GM04504 (cell line): ENCODE measurements at regions not wholly inside any gene's neighbourhood (a gene's known extent, or its start where the extent isn't known, plus 50 kb on each side); places are given as distances from the start of the nearest gene placed in this dataset.
A peak's percentile ranks its signal among the peaks of the same experiment; 100 is the strongest.

Source experiments
- DNase-seq: peaks from one replicate; pipeline ENCODE4 v3.0.0-alpha.2; 2012; ENCODE audit warnings: low read depth

- DNase-seq: no peak
Measured at GRCh38 chr16:13291591-13292333, 390.4 kb downstream of the SHISA9 start.

GRCh38 chr16:13296206-13296605 lies 394.8 kb downstream of the SHISA9 start:
- no peak for DNase-seq

GRCh38 chr16:13298666-13299065 lies 397.3 kb downstream of the SHISA9 start:
- DNase-seq: no peak

- DNase-seq: no peak
Measured at GRCh38 chr16:13300066-13300840, 398.9 kb downstream of the SHISA9 start.

GRCh38 chr16:13305019-13305755 lies 403.8 kb downstream of the SHISA9 start:
- no peak for DNase-seq

DNA sequence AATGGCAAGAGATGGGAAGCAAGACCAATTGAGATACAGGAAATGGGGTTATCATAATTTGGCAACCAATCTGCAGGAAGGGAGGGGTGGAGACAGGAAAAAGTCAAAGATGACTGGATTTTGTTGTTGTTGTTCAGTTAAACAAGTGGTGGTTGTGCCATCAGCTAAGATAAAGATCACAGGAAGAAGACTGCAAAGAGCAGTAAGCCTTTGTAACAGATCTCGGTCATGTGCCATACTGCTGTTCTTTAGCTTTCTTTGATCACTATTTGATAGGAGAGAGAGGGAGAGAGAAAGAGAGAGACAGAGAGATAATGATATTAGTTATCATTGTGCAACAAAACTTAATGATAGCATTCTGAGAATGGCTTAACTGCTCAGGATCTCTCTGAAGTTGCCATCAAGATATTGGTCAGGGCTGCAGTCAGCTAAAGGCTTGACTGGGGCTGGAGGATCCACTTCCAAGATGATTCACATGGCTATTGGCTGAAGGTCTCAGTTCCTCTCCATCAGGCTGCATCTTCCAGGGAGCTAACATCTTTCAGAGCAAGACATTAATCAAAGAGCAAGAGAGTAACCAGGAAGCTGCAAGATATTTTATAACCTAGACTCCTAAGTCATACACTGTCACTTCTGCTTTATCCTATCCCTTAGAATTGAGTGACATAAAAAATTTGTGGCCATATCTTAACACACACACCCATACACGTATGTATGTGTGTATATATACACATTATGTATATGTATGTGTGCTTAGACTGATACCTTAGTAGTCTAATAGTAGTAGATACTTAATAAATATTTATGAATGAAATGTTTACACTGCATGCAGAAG lies 405.0 kb downstream of the SHISA9 start:
- no peak for DNase-seq

DNA sequence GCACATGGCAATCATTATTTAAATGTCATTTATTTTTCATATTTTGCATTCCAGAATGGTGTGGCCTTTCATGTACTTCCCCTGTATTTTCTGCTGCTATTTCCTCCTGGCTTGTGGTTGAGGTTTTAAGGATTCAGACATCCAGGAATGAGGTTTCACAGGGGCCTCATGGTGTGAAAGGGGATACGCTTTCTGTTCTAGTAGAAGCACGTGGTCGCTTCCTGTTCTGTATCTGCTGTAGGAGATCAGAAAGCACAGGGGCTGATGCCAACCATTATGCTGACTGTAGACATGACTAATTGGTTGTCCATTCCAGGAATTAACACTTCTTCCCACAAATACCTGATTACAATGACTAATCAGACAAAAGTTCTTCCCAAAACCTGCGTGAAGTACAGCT lies 405.9 kb downstream of the SHISA9 start:
- DNase-seq: peak; percentile 85

DNA sequence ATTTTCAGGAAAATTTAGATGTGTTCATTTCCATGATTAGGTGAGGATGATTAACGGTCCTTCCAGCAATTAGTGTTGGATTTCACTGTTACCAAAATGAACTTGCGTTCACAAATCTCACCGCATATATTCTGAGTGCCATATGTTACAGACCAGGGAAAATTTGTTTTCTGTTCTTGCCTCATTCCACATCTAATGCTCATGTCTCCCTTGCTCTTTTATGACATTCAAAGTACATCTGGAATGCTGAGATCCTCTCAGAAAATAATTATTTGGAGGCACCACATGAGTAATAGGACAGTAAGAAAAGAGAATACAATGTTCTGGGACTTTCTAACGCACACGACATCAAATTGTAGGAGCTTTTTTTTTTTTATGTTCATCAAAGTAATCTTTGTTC lies 406.5 kb downstream of the SHISA9 start:
- DNase-seq: peak; percentile 54

DNA sequence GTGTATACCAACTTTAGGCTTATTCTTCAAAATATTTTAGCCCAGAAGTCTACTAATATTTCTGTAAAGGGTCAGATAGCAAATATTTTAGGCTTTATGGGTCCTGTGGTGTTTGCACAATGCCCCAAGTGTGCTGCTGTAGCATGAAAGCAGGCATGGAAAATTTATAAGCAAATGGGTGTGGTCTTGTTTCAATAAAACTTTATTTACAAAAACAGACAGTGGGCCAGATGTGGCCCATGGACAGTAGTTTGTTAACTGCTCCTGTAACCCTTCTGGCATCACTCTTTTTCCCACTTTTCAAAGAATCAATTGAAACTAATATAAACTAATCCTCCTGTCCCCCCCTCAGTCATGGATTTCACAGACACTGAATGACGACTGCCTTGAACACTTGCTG lies 410.7 kb downstream of the SHISA9 start:
- DNase-seq: no peak

DNA sequence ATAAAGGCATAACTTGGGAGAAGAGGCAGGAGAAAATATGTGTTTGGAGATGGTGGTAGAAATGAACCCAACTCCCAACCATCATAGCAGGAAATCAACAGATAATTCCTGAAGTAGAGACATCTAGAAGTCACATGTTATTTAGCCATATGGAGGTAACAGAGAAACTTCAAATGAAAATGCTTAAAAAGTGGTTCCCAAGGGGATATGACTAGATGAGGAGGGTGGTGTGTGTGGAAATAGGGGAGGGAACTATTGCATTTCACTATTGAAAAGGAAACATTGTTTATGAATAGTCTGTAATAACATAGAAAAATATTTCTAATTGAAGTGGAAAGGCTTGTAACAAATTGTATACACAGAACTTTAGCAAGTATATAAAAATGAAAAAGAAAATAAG lies 412.0 kb downstream of the SHISA9 start:
- no peak for DNase-seq

- no peak for DNase-seq
Measured at GRCh38 chr16:13314633-13315032, 413.2 kb downstream of the SHISA9 start.

DNA sequence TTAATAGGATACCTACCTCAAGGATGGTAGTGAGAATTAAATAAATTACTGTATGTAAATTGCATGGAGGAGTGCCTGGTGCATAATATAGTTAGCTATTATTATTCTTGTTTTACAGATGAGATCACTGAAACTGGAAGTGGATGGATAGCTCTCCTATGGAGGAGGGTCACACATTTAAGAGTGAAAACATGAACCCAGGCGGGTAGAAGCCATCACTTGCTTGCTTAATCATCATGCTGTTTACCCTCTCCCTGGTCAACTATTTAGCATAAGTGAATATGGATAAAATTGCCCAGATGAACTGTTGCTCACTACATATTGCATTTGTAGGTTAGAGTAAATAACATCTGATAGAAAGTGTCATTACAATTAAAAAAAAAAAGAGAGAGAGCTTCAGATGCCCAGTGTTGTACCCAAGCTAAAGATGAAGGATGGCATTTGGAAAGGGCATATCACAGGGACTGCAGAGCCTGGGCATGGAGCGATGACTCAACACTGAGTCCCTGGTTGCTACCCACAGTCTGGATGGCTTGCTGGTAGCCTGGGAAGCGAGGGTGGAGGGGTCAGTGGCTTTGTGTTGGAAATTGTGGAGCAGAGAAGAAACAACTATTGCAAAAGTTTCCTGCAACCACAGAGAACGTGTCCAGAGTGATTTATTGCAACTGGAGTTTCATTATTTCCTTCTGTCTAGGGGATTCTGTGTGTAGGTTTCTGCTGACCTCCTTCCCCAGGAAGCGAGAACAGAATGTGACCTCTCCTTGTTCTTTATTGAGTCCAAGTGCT lies 414.4 kb downstream of the SHISA9 start:
- peak; percentile 67 for DNase-seq

DNA sequence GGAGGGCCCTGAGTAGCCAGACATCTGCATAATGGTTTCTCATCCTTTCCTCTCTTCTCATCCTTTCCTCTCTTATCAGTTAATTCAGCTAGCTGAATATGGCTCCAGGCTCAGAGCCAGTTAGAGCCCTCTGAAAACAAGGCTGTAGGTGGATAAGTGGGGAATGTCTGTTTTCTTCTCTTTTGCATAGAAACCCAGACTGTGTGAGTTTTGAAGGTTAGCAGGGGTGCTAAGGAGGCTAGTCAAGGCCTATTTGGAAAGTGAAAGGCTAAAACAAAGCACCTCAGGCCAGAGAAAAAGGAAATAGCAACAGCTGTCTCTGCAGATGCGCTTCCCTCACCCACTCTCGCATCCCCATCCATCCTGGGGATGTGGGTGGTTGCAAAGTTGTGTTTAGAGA lies 420.9 kb downstream of the SHISA9 start:
- no peak for DNase-seq

DNA sequence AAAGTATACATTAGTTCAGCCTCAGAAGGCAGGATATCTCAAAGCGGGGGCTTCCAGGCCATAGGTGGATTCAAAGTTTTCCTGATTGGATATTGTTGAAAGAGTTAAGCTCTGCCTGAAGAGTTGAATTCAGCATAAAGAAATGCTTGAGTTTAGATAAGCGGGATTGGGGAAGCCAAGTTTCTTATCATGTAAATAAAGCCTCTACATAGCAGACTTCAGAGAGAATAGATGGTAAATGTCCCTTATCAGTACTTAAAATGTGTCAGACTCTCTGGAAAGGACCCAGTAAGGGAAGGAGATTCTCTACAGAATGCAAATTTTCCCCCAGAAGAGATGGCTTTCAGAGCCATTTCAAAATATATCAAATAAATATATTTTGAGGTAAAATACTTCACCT lies 423.5 kb downstream of the SHISA9 start:
- DNase-seq: no peak

- no peak for DNase-seq
Measured at GRCh38 chr16:13325396-13325795, 424.0 kb downstream of the SHISA9 start.

- DNase-seq: no peak
Measured at GRCh38 chr16:13331918-13332317, 430.5 kb downstream of the SHISA9 start.

DNA sequence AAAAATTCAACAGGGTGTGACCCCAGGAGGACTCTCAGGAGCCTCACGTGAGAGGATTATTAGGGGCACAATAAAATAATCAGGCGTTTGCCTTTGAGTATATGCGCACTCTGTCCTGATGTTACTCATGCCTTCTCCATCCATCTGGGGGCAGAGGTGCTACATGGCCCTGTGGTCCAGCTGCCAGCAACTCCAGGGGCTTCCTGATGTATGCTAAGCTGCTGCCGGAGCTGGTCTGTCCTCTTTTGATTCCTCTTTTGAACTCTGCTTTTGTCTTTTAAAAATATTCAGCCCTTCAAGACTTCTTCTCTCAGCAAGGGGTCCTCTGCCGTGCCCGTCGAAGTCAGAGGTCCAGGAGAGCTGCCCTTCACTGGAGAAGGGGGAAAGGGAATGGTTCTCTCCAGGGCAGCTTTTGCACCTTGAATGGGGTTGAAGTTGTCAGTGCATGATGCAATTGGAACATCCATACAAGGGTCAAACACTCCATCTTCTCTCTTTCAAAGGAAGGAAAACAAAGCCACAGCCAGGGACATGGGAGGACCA lies 431.4 kb downstream of the SHISA9 start:
- DNase-seq: no peak

DNA sequence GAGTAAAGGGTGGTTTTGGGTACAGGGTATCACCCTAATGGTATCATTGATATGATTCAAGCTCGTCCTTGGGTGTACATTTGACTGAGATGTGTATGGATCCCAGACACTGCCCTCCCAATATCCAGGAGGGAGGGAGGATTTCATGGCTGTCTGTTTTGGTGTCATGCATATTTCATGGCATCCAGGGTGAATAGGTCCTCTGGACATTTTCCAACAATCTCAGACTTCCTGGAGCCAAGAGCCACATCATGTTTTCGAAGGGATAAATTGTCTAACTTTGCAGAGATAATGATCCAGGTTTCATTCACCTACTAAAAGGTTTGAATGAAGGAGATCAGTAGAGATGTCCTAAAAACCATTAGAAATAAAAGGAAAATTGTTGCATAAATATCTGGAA lies 431.9 kb downstream of the SHISA9 start:
- no peak for DNase-seq

GRCh38 chr16:13335879-13336278 lies 434.5 kb downstream of the SHISA9 start:
- DNase-seq: no peak

DNA sequence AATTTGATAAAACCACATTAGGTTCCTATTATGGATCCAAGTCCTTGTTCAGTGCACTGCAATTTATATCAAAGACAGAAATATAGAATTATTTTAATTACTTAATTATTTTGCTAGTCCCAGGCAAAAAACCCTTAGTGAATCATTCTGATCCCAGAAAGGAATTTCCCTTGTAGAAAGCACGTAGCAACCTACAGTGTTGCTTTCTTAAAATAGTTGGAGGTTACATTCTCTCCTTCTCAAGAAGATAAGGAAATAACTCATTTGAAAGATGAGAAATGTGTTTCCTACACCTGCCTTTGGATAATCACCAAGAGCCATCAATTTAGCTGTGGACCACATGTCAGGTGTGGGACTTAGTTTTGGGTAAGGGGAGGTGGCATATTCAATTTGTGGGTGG lies 434.9 kb downstream of the SHISA9 start:
- no peak for DNase-seq
